G401 (cell line): ENCODE measurements at regions not wholly inside any gene's neighbourhood (a gene's known extent, or its start where the extent isn't known, plus 50 kb on each side); places are given as distances from the start of the nearest gene placed in this dataset.

Source experiments
- DNase-seq: peaks from one replicate; pipeline ENCODE4 v3.0.0-alpha.2; 2015; ENCODE audit warnings: low spot score
- in situ Hi-C: cut with HindIII; loops from 2 replicates; pipeline ENCODE4 v1.10.0; 2016; ENCODE audit warnings: low sequenced_read_pairs, mixed read lengths

DNA sequence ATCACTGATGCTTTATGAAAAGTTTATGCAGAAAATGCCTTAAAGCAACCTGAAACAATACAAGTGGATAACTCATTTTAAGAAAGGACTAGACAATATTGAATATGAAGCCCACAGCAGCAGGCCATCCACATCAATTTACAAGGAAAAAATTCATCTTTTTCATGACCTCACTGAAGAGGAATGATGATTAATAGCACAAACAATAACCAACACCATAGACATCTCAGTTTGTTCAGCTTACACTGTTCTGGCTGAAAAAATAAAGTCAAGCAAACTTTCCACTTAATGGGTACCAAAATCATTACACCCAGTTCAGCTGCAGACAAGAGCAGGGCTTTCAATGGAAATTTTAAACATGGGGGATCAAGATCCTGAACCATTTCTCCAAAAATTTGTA, 380.6 kb upstream of the NEGR1 start:
- no peak for DNase-seq

DNA sequence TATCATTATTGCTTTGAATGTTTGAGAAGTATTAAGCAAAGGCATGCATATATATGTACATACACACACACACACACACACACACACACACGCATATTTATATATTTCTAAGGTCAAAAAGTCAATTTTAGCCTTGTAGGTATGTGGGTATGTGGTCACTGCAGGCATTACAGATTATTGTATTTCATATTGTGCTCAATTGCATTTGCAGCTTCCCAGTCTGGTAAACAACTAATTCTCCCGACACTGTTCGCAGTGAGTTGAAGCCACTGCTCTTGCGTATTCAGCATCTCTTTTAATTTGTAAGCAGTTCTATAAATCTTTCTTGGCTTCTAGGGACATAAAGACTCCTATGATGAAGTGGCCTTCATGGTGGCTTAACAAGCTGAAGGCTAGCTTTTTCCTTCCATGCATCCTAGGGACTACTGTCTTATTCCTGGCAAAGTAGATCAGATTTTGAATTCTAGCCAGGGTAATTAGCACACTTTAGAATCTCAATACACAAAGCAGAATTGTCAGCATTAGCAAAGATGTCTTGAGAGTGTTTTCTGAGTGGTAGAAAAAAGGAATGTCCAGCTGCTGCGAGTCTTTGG, 368.6 kb upstream of the NEGR1 start:
- no peak for DNase-seq
- in situ Hi-C loops = no loop called here

More for the DNA sequence above, 380.6 kb upstream of the NEGR1 start:
- in situ Hi-C loops = no loop called here

DNA sequence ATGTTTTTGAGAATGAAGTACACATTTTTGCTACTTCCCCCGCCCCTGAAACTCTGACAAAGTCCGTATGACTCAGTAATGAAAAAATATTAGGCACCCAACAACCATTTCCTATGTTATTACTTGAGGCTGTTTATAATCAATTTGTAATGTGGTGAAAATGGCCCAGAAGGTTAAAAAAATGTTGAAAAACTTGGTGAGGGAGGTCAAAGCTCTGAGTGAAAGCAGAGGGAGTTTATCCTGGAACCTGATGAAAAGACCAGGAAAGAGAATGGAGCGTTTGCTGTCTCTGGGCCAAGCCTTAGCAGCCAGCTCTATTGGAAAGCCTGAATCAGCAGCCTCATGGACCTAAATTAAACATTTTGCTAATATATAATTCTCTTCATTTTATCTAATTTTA, 367.7 kb upstream of the NEGR1 start:
- DNase-seq = no peak
- in situ Hi-C loops = no loop called here

DNA sequence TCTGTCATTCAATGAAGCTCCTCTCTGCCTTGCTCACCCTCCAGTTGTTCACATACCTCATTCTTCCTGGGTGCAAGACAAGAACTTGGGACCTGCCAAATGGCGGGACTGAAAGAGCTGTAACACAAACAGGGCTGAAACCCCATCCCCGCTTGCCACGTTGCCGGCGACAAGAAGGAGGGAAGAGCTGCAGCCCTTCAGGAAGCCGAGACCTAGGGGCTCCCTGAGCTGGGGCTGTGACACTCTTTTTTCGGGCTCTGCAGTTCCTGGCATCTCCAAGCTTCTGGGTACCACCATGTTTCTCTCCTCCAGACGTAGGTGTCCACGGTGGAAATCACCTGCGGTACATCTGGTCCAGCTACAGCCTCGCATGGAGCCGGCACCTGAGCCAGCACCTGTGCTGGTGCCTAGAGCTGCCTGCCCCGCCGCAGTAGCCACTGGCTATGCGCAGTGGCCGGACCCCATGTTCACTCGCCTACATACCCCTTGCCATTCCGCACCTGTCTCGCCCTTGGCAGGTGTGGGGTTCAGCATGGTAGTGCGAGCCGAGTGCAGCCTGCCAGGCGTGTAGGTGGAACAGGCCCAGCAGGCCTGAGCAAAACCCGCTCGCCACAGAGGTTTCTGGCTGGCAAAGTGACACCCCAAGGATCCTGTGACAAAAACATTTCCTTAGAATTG, 367.0 kb upstream of the NEGR1 start:
- DNase-seq = no peak
- in situ Hi-C loops = no loop called here

DNA sequence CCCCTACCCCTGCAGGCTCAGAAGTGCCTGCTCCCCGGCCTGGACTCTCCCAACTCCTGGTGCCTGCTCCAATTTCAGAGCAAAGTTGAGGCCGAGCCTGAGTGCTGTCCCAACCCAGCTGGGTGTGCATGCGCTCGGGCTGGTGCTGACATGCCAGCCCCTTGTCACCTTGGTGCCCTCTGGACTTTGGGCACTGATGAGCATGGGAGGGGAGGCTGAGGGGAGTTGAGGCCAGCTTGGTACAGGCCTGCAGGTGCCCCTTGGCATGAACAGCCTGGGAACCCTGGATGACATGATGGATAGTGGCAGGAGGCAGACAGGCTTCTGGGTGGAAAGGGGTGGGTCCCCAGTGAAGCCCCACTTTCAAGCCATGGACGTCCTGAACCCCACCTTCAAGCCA, 366.1 kb upstream of the NEGR1 start:
- no peak for DNase-seq
- in situ Hi-C loops = no loop called here

DNA sequence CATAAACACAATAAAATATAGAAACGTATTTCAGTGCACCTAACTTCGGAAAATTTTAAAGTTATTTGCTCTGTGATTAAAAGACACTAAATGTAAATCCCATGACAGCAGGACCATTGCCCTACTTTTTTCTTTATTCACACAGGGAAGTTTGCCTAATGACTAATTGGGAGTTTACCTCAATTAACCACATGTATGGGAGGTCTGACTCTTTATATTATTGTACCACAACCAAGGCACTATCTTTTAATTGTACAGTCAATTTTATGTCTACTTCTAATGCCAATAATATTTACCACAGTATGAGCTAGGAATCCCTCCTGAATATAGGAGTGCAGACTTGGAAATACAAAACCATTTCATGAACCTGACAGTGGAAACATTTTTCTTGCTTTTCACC, 360.8 kb upstream of the NEGR1 start:
- in situ Hi-C loops = no loop called here

DNA sequence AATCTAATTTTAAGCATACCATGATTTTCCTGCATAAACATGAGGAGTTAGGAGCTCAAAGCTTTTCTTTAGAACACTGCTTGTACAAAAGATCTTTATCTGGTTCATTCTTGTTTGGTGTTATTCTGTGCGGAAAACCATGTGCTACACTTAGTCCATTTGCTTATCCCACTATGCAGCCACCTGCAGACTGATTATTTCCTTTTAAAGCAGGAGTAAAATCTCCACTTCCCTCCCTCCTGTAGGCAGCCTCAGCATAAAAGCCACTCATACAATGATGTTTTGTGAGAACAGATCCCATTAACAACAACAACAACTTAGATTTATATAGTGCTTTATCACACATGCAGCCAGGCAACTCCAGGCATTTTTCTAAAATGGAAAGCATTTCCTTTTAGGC, 355.3 kb upstream of the NEGR1 start:
- DNase-seq = peak; percentile 37
- in situ Hi-C loops = no loop called here

More for the DNA sequence above, 360.8 kb upstream of the NEGR1 start:
- DNase-seq = no peak

DNA sequence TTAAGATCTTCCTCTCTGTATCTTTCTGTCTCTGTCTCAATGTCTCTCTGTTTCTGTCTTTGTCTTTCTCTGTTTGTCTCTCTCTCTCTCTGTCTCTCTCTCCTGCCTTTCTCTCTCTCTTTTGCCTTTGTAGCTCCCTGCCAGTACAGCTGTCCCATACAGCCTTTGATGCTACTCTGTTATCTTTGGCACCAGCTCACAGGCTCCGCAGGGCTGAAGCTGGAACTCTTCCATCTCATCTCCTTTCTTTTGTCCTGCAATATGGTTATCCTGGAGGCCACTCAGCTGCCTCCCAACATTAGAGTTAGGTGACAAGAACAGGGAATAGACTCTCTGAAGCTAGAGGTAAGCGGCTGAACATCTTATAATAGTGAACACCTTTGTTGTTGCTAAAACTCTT, 354.3 kb upstream of the NEGR1 start:
- peak; percentile 94 for DNase-seq
- in situ Hi-C loops = no loop called here

DNA sequence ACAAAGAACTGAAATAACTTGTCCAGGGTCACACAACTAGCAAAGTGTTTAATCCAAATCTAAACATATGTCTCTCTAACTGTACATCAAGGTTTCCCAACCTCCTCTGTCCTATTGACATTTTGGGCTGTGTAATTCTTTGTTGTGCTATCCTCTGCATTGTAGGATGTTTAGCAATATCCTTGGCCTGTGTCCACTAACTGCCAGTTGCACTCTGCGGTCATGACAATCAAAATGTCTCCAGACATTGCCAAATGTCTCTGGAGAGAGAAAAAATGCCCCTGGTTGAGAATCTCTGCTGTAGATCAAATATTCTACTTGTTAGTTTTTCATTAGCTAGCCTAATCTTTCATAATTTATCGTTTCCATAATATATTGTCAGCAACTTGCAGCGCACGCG, 353.4 kb upstream of the NEGR1 start:
- DNase-seq = no peak
- in situ Hi-C loops = no loop called here

DNA sequence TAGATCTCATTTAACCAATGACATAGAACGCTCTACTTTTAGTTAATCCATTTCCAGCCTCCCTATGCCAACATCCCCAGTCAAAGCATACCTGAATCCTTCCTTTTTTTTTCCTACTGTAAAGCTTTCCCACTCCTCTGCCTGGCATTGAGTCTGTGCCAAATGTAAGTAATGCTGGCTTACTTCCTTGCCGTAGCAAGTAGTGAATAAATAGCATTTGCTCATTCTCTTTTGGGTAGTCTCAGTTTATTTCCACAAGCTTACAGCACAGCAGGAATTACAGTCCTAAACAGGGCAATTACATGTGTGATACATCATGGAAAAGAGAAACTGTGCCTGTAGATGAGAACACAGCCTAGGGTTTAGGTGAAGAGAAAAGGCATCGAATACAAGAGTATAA, 352.6 kb upstream of the NEGR1 start:
- peak; percentile 48 for DNase-seq
- in situ Hi-C loops = no loop called here

DNA sequence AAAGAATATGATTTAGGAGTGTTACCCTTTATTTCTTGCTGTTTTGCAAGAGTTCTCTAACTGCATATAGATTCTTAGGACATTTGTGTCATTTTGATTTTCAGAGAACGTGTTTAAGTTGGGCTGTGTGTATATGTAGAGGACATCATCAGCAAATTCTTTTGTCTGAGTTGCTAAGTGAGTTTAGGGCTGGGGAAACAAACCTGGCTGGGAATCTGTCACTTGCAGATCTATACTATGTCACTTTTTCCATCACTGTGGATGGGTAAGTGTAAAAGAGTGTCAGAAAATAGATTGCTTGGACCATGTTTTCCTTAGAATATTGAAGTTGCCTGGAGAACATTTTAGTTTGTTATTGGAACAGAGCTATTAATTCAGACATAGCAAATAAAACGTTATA, 349.1 kb upstream of the NEGR1 start:
- no peak for DNase-seq
- in situ Hi-C loops = no loop called here

DNA sequence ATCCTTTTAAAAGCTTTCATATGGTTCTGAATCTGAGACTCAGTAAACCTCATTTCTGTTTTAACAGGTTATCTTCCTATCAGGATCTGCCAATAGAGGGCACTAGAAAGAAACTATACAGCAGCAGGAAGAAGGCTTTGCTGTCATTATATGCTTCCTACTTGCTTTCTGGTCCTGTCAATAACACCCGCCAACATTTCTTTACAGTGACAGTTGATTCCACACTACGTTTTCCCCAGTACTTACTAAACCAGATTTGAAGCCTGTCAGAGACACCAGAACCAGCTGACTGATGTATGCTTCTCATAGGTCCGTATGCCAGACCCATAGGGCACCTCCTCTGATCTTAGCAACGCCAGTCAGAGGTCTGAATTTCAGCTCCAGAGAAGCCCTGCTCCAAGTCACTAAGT, 341.0 kb upstream of the NEGR1 start:
- in situ Hi-C loops = no loop called here
- DNase-seq = peak; percentile 86

DNA sequence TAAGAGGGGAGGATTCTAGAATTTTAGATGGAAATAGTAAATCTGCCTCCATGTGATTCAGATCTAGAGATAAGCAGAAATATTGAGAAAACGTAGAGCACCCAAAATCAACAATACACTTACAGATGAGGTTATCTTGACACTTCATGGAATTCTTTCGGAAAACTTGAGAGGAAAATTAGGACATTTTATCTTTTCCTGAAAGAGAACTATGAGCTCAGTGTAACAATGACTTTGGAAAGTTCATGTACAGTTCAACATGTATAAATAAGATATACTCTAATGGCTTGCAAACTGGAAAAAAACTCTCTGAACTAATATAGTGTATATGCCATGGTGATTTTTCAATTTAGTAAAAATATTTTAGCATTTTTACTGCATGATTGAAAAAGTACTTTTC, 338.1 kb upstream of the NEGR1 start:
- in situ Hi-C loops = no loop called here
- DNase-seq = no peak

DNA sequence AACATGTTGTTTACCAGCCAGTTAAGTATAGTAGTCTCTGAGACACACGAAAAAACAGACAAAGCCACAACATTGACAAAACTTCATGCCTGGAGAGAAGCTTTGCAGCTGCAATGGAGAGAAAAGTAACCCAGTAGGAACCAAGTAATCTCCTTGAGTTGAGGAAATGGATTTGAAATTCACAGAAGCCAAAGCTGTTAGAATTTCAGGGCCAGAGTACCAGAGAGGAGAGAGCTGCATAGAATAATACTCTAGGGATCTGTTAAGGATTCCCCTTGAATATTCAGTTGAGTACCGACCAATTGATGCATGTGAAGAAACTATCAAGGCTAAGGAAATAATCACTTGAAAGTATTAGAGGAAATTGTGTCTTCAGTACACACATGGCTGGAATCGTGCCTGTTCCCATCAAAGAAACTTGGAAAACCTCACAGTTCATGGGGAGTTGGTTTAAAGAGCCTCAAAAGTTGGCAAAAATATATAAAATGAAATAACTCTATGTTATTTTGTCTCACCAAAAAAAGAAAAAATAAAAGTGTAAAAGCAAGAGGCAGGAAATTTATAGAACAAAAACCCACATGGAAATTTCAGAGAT, 324.0 kb upstream of the NEGR1 start:
- in situ Hi-C loops = no loop called here
- no peak for DNase-seq

DNA sequence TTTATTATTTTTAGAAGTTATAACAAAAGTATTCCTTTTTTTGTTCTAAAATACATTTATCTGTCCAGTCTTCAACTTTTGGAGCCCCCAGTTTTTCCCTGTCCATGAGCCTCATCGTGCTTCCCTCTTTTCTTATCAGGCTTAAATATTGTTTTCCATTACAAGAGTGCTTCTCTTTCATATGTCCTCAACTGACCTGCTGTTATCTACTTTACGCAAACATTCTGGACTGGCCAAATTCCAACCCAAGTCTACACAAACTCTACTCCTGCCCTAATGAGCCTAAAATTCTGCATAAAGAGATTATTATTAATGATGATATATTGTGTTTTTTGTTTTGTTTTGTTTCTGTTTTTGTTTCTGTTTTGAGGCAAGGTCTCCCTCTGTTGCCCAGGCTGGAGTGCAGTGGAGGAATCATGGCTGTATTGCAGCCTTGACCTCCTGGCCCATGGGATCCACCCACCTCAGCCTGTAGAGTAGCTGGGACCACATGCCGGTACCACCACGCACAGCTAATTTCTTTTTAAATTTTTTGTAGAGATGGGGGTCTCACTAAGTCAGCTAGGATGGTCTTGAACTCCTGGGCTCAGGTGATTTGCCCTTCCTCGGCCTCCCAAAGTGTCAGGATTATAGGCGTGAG, 318.8 kb upstream of the NEGR1 start:
- in situ Hi-C loops = no loop called here
- no peak for DNase-seq

DNA sequence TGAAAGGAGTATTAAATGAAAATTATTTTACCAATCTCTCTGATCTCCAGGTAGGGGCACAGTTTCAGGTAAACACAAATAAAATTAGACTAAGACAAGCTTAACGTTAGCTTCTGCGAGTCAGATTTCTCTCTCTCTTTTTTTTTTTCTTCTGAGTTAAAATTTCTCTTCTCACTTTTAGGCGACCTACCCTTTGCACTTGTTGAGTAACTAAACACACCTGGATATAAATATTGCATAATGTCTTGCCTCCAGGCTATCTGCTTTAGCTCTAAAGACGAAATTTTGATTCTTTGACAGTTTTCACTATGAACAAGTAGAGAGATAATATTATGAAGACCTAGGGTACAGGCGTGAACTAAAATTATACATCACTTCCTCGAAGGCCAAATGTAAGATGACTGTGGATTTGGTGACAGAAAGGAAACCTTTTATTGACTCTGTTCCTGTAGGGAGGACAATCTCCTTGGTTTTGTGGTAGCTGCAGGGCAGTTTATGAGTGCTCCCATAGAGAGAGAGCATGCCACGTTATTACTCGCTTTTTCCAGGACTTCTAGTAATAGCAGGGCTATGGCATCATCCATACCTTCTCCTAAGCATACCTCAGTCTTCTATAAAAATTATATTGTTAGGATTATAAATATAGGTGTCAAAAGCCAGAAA, 303.8 kb upstream of the NEGR1 start:
- in situ Hi-C loops = no loop called here
- DNase-seq = no peak

DNA sequence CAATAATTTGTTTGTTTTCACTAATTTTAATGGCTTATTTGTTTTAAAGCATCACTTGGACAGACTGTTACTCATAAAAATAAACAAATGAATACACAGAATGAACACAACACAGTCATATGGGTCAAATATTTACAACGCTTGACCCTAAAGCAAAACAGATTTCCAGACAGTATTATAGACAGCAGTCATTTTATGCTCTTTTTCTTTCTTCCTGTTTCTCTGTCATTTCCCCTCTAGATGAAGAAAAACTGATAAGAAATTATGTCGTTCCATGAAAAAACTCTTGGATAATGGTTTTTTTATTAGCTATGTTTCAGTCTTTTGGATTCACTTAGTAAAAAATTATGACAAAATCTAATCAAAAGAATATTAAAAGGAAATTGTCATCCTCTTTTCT, 297.3 kb upstream of the NEGR1 start:
- in situ Hi-C loops = no loop called here
- no peak for DNase-seq

DNA sequence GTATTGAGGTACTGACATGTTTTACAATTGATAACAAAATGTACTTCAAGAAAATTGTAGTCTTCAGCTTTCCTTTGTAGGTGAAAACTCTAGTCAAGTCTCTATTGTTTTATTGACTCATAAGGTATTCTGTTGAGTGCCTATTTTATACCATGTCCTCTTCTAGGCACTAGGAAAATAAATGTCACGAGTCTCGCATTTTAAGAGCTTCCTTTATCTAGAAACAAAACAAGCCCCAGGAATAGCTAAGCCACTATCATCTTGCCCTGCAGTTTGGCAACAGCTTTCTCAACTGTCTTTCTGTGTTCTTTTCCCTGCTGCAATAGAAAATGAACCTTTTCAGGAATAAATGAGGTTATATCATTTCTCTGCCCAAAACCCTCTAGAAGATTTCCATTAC, 288.5 kb upstream of the NEGR1 start:
- in situ Hi-C loops = no loop called here
- no peak for DNase-seq

DNA sequence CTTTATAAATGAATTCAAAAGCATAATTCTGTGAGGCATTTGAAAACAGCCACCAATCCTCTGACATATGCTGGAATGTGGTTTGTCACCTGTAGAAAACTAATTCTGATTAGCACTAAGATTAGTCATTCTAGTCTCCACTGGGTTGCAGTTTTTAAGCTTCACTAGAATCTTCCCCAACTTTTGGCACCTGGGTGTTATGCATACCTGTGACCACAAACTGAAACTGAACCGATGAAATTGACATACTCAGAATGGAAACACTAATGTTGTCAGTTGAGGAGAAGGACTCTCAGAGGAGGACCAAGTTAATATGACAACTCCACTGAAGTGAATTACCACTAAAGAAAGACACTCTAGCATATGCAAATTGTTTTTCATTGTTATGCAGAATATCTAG, 285.8 kb upstream of the NEGR1 start:
- DNase-seq = peak; percentile 17
- in situ Hi-C loops = no loop called here

DNA sequence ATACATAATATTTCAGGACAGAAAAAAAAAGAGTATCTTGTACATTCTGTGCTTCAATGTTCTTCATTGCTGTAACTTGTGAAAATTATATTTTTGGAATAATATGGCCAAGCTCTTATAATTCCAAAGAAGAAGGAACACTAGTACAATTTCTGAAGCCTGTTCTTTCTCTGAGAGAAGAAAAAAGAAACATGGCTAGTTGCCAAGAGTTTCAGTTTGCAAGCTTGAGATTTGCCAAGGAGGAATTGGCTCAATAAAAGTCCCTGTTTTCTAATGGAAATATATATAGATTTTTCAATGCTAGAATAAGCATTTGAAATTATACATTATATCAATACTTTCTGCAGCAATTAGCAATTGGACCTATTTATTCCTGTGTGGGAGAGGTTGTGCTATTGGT, 285.2 kb upstream of the NEGR1 start:
- in situ Hi-C loops = no loop called here
- DNase-seq = peak; percentile 69
